ENCODE measurements at regions not wholly inside any gene's neighbourhood (a gene's known extent, or its start where the extent isn't known, plus 50 kb on each side); places are given as distances from the start of the nearest gene placed in this dataset.

GRCh38 chr2:6353669-6354068, 512.0 kb downstream of the CMPK2 start:
- DNase-seq = no peak
- H3K9me3 ChIP-seq = no peaks in the 10 kb centered on the region
- WGBS, 2 donors = 81 to 85% methylated on average over 4 of the region's 4 CpGs
- H3K27me3 ChIP-seq = no peaks in the 10 kb centered on the region
- H3K4me1 ChIP-seq = no peaks in the 10 kb centered on the region
- H3K27ac ChIP-seq = no peak overlapping the region
- H3K4me3 ChIP-seq = no peak overlapping the region
- H3K36me3 ChIP-seq = no peaks in the 10 kb centered on the region
- TF ChIP-seq POLR2A (IDR thresholded peaks at IDR 0.05) = no peak
- TF ChIP-seq, protein P1, sequence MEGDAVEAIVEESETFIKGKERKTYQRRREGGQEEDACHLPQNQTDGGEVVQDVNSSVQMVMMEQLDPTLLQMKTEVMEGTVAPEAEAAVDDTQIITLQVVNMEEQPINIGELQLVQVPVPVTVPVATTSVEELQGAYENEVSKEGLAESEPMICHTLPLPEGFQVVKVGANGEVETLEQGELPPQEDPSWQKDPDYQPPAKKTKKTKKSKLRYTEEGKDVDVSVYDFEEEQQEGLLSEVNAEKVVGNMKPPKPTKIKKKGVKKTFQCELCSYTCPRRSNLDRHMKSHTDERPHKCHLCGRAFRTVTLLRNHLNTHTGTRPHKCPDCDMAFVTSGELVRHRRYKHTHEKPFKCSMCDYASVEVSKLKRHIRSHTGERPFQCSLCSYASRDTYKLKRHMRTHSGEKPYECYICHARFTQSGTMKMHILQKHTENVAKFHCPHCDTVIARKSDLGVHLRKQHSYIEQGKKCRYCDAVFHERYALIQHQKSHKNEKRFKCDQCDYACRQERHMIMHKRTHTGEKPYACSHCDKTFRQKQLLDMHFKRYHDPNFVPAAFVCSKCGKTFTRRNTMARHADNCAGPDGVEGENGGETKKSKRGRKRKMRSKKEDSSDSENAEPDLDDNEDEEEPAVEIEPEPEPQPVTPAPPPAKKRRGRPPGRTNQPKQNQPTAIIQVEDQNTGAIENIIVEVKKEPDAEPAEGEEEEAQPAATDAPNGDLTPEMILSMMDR (IDR thresholded peaks at IDR 0.05) = no peak
- intact Hi-C loops (cut with DNase I) = no loop called here

DNA sequence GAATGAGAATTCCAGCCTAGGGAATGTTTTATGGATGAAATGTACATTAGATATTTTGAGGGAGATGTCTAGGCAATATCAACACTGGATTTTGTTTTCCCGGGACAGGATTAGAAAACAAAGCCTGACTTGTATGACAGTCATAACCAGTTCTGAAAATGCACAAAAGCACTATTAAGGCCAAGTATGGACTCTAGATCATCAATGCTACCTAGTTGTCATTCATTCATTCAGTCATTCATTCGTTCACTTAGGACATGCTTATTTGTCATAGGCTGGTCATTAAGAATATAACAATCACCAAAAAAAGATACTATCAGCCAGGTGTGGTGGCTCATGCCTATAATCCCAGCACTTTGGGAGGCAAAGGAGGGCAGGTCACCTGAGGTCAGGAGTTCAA, 511.2 kb downstream of the CMPK2 start:
- DNase-seq = no peak
- 80 to 83% methylated on average over 2 of the region's 2 CpGs for WGBS, 2 donors

DNA sequence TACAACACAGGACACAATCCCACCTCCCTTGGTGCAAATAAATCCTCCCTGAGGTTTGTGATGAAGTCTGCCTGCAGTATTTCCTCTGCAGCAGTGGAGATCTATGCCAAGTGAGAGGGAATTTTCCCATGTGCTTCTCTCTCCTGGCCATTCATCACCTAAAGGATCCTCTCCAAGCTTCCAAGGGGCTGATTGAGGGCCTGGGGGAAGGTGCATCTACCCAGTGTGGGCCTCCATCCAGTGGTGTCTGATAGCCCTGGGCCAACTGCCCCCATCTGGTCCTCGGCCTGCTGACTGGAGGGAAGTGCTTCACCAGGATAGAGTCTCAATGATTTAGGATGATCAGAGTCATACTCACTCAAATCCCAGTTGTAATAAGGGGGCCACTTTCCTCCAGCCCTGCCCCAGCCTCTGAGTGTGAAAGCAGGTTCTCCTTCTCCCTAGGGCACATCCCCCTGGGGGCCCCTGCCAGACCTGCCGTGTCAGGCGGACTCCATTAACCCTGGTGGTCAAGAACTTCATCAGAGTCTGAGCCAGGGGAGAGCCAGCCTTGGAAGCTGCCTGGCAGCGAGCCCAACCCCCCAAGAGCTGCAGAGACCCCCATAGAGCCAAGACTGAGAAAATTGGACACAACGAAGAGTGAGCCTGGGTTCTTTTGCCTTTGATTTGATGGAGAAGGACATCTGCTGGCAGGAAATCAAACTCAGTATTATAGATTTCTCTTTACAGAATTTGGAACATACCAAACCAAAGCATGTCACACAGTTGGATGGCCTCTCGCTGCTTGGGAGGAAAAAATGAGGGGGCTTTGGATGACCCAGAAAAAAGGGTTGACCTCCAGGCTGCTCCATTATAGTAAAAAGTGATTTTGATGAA, 509.6 kb downstream of the CMPK2 start:
- intact Hi-C loops (cut with DNase I) = no loop called here
- TF ChIP-seq, protein P1 (IDR thresholded peaks at IDR 0.05) = no peak
- TF ChIP-seq POLR2A (IDR thresholded peaks at IDR 0.05) = no peak

More for the DNA sequence above, 511.2 kb downstream of the CMPK2 start:
- H3K27me3 ChIP-seq = no peaks in the 10 kb centered on the region
- H3K27ac ChIP-seq = no peak overlapping the region
- intact Hi-C loops (cut with DNase I) = no loop called here
- H3K4me3 ChIP-seq = no peak overlapping the region
- H3K4me1 ChIP-seq = no peaks in the 10 kb centered on the region
- TF ChIP-seq, protein P1 (IDR thresholded peaks at IDR 0.05) = no peak
- TF ChIP-seq POLR2A (IDR thresholded peaks at IDR 0.05) = no peak
- no peaks in the 10 kb centered on the region for H3K9me3 ChIP-seq
- H3K36me3 ChIP-seq = no peaks in the 10 kb centered on the region

GRCh38 chr2:6358546-6358945, 507.2 kb downstream of the CMPK2 start:
- Histone ChIP-seq H3K4me1 (no peaks in the 10 kb centered on the region), H3K36me3 (no peaks in the 10 kb centered on the region), H3K27ac (no peak overlapping the region), H3K27me3 (no peaks in the 10 kb centered on the region), H3K4me3 (no peak overlapping the region), H3K9me3 (no peaks in the 10 kb centered on the region)
- TF ChIP-seq, protein P1 (IDR thresholded peaks at IDR 0.05) = no peak
- TF ChIP-seq POLR2A (IDR thresholded peaks at IDR 0.05) = no peak
- 69 to 70% methylated on average over 5 of the region's 5 CpGs for WGBS, 2 donors
- intact Hi-C loops (cut with DNase I) = no loop called here
- DNase-seq = no peak

More for the DNA sequence above, 509.6 kb downstream of the CMPK2 start:
- Histone ChIP-seq H3K27ac (no peak overlapping the region), H3K4me3 (no peak overlapping the region), H3K27me3 (no peaks in the 10 kb centered on the region), H3K36me3 (no peaks in the 10 kb centered on the region), H3K9me3 (no peaks in the 10 kb centered on the region), H3K4me1 (no peaks in the 10 kb centered on the region)
- WGBS, 2 donors = 62 to 65% methylated on average over 1 to 2 of the region's 6 CpGs
- DNase-seq = no peak

DNA sequence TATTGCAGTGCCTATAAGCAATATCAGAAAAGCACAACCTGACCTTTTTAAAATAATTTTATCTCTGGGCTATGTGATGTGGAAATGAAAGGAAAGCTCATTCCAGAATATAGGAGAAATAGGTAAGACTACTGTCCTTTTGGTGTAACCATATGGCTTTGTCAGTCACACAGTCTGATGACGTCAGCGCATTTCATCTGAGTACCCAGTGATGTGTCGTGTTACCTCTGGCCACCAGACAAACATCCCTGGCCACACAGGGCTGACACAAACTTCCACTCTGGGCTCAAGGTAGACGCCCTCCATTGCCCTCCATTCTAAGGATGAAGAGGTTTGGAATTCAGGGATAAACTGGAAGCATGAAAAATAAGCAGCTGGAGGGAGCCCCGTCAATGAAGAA, 506.7 kb downstream of the CMPK2 start:
- no peaks in the 10 kb centered on the region for H3K36me3 ChIP-seq
- no peaks in the 10 kb centered on the region for H3K9me3 ChIP-seq
- H3K4me1 ChIP-seq = no peaks in the 10 kb centered on the region
- TF ChIP-seq, protein P1 (IDR thresholded peaks at IDR 0.05) = no peak
- no peaks in the 10 kb centered on the region for H3K27me3 ChIP-seq
- WGBS, 2 donors = 74 to 76% methylated on average over 5 of the region's 5 CpGs
- no peak for DNase-seq
- H3K4me3 ChIP-seq = no peak overlapping the region
- intact Hi-C loops (cut with DNase I) = no loop called here
- no peak overlapping the region for H3K27ac ChIP-seq

Measured in esophagus squamous epithelium (tissue), 5 donors.